ENCODE measurements at regions not wholly inside any gene's neighbourhood (a gene's known extent, or its start where the extent isn't known, plus 50 kb on each side); places are given as distances from the start of the nearest gene placed in this dataset.

DNA sequence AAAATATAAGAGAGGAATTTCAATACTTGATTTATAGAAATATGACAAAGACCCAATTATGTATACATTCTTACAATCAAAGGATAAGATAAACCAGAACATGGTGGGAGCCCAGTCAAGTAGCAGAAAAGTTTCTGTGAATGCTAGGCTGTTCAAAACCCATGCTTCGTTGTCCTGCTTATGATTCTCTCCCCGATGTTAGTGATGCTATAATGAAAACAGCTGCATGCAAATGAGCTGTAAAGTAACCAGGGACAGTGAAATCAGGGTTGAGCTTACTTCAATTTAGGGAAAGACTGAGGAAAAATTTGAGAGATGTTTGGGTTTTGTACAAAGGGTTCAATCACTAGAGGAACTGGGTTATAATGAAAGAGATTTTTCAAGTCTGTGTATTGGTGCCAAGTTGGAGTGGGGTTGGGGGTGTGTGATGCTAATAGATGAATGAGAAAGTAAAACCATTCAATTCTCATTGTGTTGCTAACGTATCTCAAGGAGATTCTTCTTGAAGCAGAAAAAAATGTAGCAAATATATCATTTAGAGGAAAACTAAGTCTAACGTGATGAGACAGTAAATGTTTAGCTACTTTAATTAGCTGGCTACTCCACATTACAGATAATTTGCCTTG lies 59.3 kb upstream of the PPP1R2C start:
- H3K9ac ChIP-seq (ENCODE audit: low read depth in 1 of 2, low read length in 2 of 2) = no peak overlapping the region
- 76% methylated on average over 4 of the region's 4 CpGs for WGBS
- DNase-seq (ENCODE audit: low spot score) = no peak
- no peaks in the 10 kb centered on the region for H3K9me3 ChIP-seq (ENCODE audit: control insufficient read depth in 4 of 4, low read length in 3 of 4)
- H3K4me3 ChIP-seq (ENCODE audit: low read depth in 1 of 3, low read length in 3 of 3) = no peak overlapping the region
- H3K27ac ChIP-seq (ENCODE audit: low read depth in 1 of 2, low read length in 2 of 2) = no peak overlapping the region
- no peaks in the 10 kb centered on the region for H3K36me3 ChIP-seq (ENCODE audit: control insufficient read depth in 4 of 4, insufficient read depth in 3 of 4, low read depth in 1 of 4, low read length in 3 of 4)
- no peaks in the 10 kb centered on the region for H3K4me1 ChIP-seq (ENCODE audit: control insufficient read depth in 4 of 4, insufficient read depth in 4 of 4, low read length in 3 of 4)
- TF ChIP-seq RXRA (IDR thresholded peaks at IDR 0.05) (no peak), SP1 (IDR thresholded peaks at IDR 0.05) (no peak), NR2F2 (IDR thresholded peaks at IDR 0.05) (no peak), HNF4A (conservative IDR thresholded peaks at IDR 0.05) (no peak), EGR1 (IDR thresholded peaks at IDR 0.05; ENCODE audit: low read depth in 2 of 2) (no peak), RAD21 (IDR thresholded peaks at IDR 0.05) (no peak), GABPA (IDR thresholded peaks at IDR 0.05 in 1 of 2, conservative IDR thresholded peaks at IDR 0.05 in 1 of 2) (no peak), TAF1 (conservative IDR thresholded peaks at IDR 0.05) (no peak), YY1 (IDR thresholded peaks at IDR 0.05) (no peak), HNF4G (IDR thresholded peaks at IDR 0.05) (no peak), JUND (IDR thresholded peaks at IDR 0.05) (no peak), FOXA2 (IDR thresholded peaks at IDR 0.05) (no peak), FOXA1 (IDR thresholded peaks at IDR 0.05) (no peak)
- TF ChIP-seq, protein P1, sequence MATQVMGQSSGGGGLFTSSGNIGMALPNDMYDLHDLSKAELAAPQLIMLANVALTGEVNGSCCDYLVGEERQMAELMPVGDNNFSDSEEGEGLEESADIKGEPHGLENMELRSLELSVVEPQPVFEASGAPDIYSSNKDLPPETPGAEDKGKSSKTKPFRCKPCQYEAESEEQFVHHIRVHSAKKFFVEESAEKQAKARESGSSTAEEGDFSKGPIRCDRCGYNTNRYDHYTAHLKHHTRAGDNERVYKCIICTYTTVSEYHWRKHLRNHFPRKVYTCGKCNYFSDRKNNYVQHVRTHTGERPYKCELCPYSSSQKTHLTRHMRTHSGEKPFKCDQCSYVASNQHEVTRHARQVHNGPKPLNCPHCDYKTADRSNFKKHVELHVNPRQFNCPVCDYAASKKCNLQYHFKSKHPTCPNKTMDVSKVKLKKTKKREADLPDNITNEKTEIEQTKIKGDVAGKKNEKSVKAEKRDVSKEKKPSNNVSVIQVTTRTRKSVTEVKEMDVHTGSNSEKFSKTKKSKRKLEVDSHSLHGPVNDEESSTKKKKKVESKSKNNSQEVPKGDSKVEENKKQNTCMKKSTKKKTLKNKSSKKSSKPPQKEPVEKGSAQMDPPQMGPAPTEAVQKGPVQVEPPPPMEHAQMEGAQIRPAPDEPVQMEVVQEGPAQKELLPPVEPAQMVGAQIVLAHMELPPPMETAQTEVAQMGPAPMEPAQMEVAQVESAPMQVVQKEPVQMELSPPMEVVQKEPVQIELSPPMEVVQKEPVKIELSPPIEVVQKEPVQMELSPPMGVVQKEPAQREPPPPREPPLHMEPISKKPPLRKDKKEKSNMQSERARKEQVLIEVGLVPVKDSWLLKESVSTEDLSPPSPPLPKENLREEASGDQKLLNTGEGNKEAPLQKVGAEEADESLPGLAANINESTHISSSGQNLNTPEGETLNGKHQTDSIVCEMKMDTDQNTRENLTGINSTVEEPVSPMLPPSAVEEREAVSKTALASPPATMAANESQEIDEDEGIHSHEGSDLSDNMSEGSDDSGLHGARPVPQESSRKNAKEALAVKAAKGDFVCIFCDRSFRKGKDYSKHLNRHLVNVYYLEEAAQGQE (IDR thresholded peaks at IDR 0.05) = no peak
- TF ChIP-seq, protein P2, sequence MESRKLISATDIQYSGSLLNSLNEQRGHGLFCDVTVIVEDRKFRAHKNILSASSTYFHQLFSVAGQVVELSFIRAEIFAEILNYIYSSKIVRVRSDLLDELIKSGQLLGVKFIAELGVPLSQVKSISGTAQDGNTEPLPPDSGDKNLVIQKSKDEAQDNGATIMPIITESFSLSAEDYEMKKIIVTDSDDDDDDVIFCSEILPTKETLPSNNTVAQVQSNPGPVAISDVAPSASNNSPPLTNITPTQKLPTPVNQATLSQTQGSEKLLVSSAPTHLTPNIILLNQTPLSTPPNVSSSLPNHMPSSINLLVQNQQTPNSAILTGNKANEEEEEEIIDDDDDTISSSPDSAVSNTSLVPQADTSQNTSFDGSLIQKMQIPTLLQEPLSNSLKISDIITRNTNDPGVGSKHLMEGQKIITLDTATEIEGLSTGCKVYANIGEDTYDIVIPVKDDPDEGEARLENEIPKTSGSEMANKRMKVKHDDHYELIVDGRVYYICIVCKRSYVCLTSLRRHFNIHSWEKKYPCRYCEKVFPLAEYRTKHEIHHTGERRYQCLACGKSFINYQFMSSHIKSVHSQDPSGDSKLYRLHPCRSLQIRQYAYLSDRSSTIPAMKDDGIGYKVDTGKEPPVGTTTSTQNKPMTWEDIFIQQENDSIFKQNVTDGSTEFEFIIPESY (IDR thresholded peaks at IDR 0.05) = no peak
- TF ChIP-seq, protein P3, sequence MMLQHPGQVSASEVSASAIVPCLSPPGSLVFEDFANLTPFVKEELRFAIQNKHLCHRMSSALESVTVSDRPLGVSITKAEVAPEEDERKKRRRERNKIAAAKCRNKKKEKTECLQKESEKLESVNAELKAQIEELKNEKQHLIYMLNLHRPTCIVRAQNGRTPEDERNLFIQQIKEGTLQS (IDR thresholded peaks at IDR 0.05) = no peak
- TF ChIP-seq, protein P4, sequence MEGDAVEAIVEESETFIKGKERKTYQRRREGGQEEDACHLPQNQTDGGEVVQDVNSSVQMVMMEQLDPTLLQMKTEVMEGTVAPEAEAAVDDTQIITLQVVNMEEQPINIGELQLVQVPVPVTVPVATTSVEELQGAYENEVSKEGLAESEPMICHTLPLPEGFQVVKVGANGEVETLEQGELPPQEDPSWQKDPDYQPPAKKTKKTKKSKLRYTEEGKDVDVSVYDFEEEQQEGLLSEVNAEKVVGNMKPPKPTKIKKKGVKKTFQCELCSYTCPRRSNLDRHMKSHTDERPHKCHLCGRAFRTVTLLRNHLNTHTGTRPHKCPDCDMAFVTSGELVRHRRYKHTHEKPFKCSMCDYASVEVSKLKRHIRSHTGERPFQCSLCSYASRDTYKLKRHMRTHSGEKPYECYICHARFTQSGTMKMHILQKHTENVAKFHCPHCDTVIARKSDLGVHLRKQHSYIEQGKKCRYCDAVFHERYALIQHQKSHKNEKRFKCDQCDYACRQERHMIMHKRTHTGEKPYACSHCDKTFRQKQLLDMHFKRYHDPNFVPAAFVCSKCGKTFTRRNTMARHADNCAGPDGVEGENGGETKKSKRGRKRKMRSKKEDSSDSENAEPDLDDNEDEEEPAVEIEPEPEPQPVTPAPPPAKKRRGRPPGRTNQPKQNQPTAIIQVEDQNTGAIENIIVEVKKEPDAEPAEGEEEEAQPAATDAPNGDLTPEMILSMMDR (IDR thresholded peaks at IDR 0.05; ENCODE audit: low read depth, low read length, missing input control) = no peak
- TF ChIP-seq, protein P5, sequence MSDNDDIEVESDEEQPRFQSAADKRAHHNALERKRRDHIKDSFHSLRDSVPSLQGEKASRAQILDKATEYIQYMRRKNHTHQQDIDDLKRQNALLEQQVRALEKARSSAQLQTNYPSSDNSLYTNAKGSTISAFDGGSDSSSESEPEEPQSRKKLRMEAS (IDR thresholded peaks at IDR 0.05) = no peak
- H3K27me3 ChIP-seq (ENCODE audit: control insufficient read depth in 4 of 4, insufficient read depth in 4 of 4, low read length in 3 of 4) = no peaks in the 10 kb centered on the region

All from liver (tissue), 8 donors.